H1 (cell line): ENCODE measurements at regions not wholly inside any gene's neighbourhood (a gene's known extent, or its start where the extent isn't known, plus 50 kb on each side); places are given as distances from the start of the nearest gene placed in this dataset.

Source experiments
- CTCF ChIA-PET: fragments of 300-600 bp; sonication (Branson Sonifier 250); formaldehyde crosslinking; loops from one replicate; lab custom pipeline; 2021; ENCODE audit not compliant: partially characterized antibody; lab: Charles Lee
- POLR2A ChIA-PET: fragments of 300-600 bp; sonication (Branson Sonifier 250); formaldehyde crosslinking; loops from one replicate; lab custom pipeline; 2021; ENCODE audit warnings: inconsistent platforms; ENCODE audit not compliant: partially characterized antibody; lab: Charles Lee
- DNase-seq, 2 experiments: peaks; one replicate each; pipeline versions ENCODE4 v3.0.0 to v3.0.0-alpha.2; 2010 to 2022; ENCODE audit warnings: low spot score in 2 of 2, low read depth in 1 of 2, mixed read lengths in 1 of 2
- FAIRE-seq: peaks from 2 replicates; lab custom pipeline; 2011; peaks lifted over from hg19 to GRCh38; lab: Jason Lieb, UNC
- H2AFZ ChIP-seq: 2 replicates; pipeline ENCODE4 v1.8.1; 2012; ENCODE audit warnings: low read length, inconsistent platforms
- H2AK5ac ChIP-seq: 2 replicates; pipeline ENCODE4 v1.6.1; 2013; ENCODE audit warnings: low read depth, low read length
- H2BK120ac ChIP-seq: replicated peaks from 2 replicates; pipeline ENCODE3; 2013; ENCODE audit warnings: low read depth, low read length, inconsistent platforms
- H2BK12ac ChIP-seq: 2 replicates; pipeline ENCODE4 v1.6.1; 2013; ENCODE audit warnings: low read depth, low read length
- H2BK15ac ChIP-seq: 2 replicates; pipeline ENCODE4 v1.6.1; 2013; ENCODE audit warnings: low read length
- H2BK20ac ChIP-seq: 2 replicates; pipeline ENCODE4 v1.6.1; 2013; ENCODE audit warnings: low read length
- H2BK5ac ChIP-seq: 2 replicates; pipeline ENCODE4 v1.6.1; 2013; ENCODE audit warnings: low read depth, low read length
- H3K14ac ChIP-seq: 2 replicates; pipeline ENCODE4 v1.6.1; 2013; ENCODE audit warnings: inconsistent platforms; ENCODE audit not compliant: insufficient read length
- H3K18ac ChIP-seq: 2 replicates; pipeline ENCODE4 v1.6.1; 2013; ENCODE audit warnings: low read length; ENCODE audit errors: extremely low read depth
- H3K23ac ChIP-seq: 2 replicates; pipeline ENCODE4 v1.6.1; 2013; ENCODE audit warnings: inconsistent platforms; ENCODE audit not compliant: insufficient read length
- H3K23me2 ChIP-seq: 2 replicates; pipeline ENCODE4 v1.6.1; 2013; ENCODE audit warnings: low read depth, low read length
- H3K27ac ChIP-seq: 2 replicates; pipeline ENCODE4 v1.6.1; 2011; ENCODE audit warnings: low read depth, low read length, inconsistent platforms
- H3K27me3 ChIP-seq, 4 experiments: replicated peaks in 1 of 4; 1 replicate in 1 of 4; 2 replicates in 3 of 4; pipeline versions ENCODE4 v1.6.1 to v1.8.1; 2011 to 2013; ENCODE audit warnings: low read length in 3 of 4, mild to moderate bottlenecking in 3 of 4, inconsistent platforms in 2 of 4, mixed read lengths in 2 of 4, moderate library complexity in 1 of 4; ENCODE audit not compliant: control insufficient read depth in 3 of 4, insufficient read depth in 3 of 4; ENCODE audit errors: extremely low read depth in 1 of 4
- H3K36me3 ChIP-seq, 4 experiments: 2 replicates each; pipeline versions ENCODE4 v1.6.1 to v1.8.1; 2011 to 2013; ENCODE audit warnings: mild to moderate bottlenecking in 4 of 4, low read length in 3 of 4, moderate library complexity in 2 of 4, control low read depth in 1 of 4, inconsistent platforms in 1 of 4; ENCODE audit not compliant: insufficient read depth in 4 of 4, control insufficient read depth in 2 of 4
- H3K4ac ChIP-seq: replicated peaks from 2 replicates; pipeline ENCODE3; 2013; ENCODE audit warnings: low read length, low read depth, mixed read lengths, inconsistent platforms; ENCODE audit not compliant: insufficient read length
- H3K4me1 ChIP-seq, 4 experiments: replicated peaks in 1 of 4; 1 replicate in 1 of 4; 2 replicates in 3 of 4; pipeline versions ENCODE4 v1.6.1 to v1.8.1; 2011 to 2013; ENCODE audit warnings: low read length in 3 of 4, inconsistent platforms in 2 of 4, mixed read lengths in 1 of 4; ENCODE audit not compliant: insufficient read depth in 4 of 4, control insufficient read depth in 3 of 4
- H3K4me2 ChIP-seq, 2 experiments: 2 replicates each; pipeline versions ENCODE4 v1.6.1 to v1.8.1; 2011 to 2013; ENCODE audit warnings: low read depth in 2 of 2, low read length in 2 of 2, control low read depth in 1 of 2, inconsistent platforms in 1 of 2, mild to moderate bottlenecking in 1 of 2; ENCODE audit not compliant: insufficient read depth in 1 of 2
- H3K4me3 ChIP-seq, 4 experiments: fragments of 200-600, 300-600 bp in 1 of 4; sonication (generic), shearing (Covaris generic), sonication (Bioruptor Twin) in 1 of 4; 2 replicates each; pipeline versions ENCODE4 v1.5.1 to v1.8.1; 2011 to 2016; ENCODE audit warnings: low read length in 4 of 4, low read depth in 3 of 4, control low read depth in 2 of 4, inconsistent platforms in 2 of 4, mild to moderate bottlenecking in 2 of 4, mixed read lengths in 1 of 4, moderate library complexity in 1 of 4; ENCODE audit not compliant: insufficient read depth in 2 of 4; ENCODE audit errors: extremely low read depth in 1 of 4
- H3K56ac ChIP-seq: replicated peaks from 2 replicates; pipeline ENCODE3; 2013; ENCODE audit warnings: low read depth, mild to moderate bottlenecking, mixed read lengths, low read length, inconsistent platforms; ENCODE audit not compliant: insufficient read length
- H3K79me1 ChIP-seq: 2 replicates; pipeline ENCODE4 v1.6.1; 2013; ENCODE audit warnings: low read depth, low read length, control low read depth
- H3K79me2 ChIP-seq, 2 experiments: 2 replicates each; pipeline versions ENCODE4 v1.6.1 to v1.8.1; 2012 to 2013; ENCODE audit warnings: low read length in 2 of 2, mild to moderate bottlenecking in 2 of 2, inconsistent platforms in 1 of 2; ENCODE audit not compliant: insufficient read depth in 2 of 2, control insufficient read depth in 1 of 2
- H3K9ac ChIP-seq, 4 experiments: replicated peaks in 1 of 4; 1 replicate in 1 of 4; 2 replicates in 3 of 4; pipeline versions ENCODE4 v1.6.1 to v1.8.1; 2011 to 2013; ENCODE audit warnings: low read depth in 3 of 4, low read length in 3 of 4, control low read depth in 2 of 4, mild to moderate bottlenecking in 2 of 4, moderate library complexity in 2 of 4, inconsistent platforms in 1 of 4; ENCODE audit errors: extremely low read depth in 1 of 4
- H3K9me3 ChIP-seq, 2 experiments: 2 replicates each; pipeline versions ENCODE4 v1.6.1 to v1.8.1; 2012 to 2013; ENCODE audit warnings: mild to moderate bottlenecking in 2 of 2, moderate library complexity in 2 of 2, control low read depth in 1 of 2, inconsistent platforms in 1 of 2, low read depth in 1 of 2, low read length in 1 of 2, mixed read lengths in 1 of 2; ENCODE audit not compliant: insufficient read depth in 2 of 2
- H4K20me1 ChIP-seq, 2 experiments: replicated peaks in 1 of 2; 2 replicates each; pipeline versions ENCODE3 to v1.8.1; 2011 to 2013; ENCODE audit warnings: inconsistent platforms in 2 of 2, low read length in 2 of 2, mild to moderate bottlenecking in 1 of 2; ENCODE audit not compliant: insufficient read depth in 2 of 2, control insufficient read depth in 1 of 2
- H4K5ac ChIP-seq: 2 replicates; pipeline ENCODE4 v1.6.1; 2013; ENCODE audit warnings: low read length, low read depth, mixed read lengths, inconsistent platforms; ENCODE audit not compliant: insufficient read length
- H4K8ac ChIP-seq: 2 replicates; pipeline ENCODE4 v1.8.0; 2013; ENCODE audit warnings: mild to moderate bottlenecking, moderate library complexity, low read length, inconsistent platforms; ENCODE audit not compliant: insufficient read depth; ENCODE audit errors: extremely low read depth
- H4K91ac ChIP-seq: replicated peaks from 2 replicates; pipeline ENCODE3; 2013; ENCODE audit warnings: low read length, mixed read lengths, inconsistent platforms; ENCODE audit not compliant: insufficient read length
- WGBS, 2 experiments: shearing (Covaris generic) in 1 of 2; methylation state at CpG; one replicate each; pipeline versions ENCODE4 v1.1.6 to v1.1.7; 2013 to 2015; ENCODE audit warnings: low lambda C conversion rate in 2 of 2, mixed read lengths in 2 of 2, inconsistent platforms in 1 of 2, low coverage in 1 of 2, missing lambda C conversion rate in 1 of 2; ENCODE audit not compliant: insufficient replicate concordance in 2 of 2, insufficient coverage in 1 of 2, insufficient read length in 1 of 2; ENCODE audit errors: extremely low coverage in 1 of 2, missing lambda C conversion rate in 1 of 2; 5-methylcytosine and 5-hydroxymethylcytosine counted together
- TF ChIP-seq, protein P1 (sequence below), 3 experiments: IDR thresholded peaks; 1 replicate in 2 of 3; 2 replicates in 1 of 3; pipeline versions ENCODE4 v1.5.1 to v1.6.1; 2011; ENCODE audit warnings: low read length in 3 of 3, mild to moderate bottlenecking in 3 of 3, inconsistent platforms in 2 of 3, low read depth in 1 of 3, moderate library complexity in 1 of 3; ENCODE audit not compliant: insufficient read depth in 1 of 3; ENCODE audit errors: control extremely low read depth in 1 of 3

DNA sequence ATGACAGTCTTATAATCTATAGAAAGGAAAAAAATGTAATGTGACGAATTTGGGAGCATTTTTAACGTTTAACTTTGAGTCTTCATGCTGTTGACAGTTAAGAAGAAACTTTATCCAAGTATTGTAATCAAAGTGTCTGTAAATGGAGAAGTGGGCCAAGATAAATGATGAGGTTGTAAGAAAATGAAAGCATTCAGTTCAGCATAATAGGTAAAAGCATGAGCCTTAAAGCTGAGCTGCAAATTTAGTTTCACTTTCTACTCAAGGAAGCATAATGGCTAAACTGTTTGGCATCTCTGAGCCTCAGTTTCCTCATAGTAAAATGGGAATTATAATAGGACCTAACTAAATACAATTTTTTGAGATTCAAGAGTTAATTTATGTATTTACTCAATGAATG, 1554.8 kb downstream of the KCNT2 start:
- WGBS, 2 experiments = 100% methylated on average over 2 of the region's 2 CpGs; no CpG with 5 or more reads in 1 of the 2 experiments
- no peak for FAIRE-seq
- TF ChIP-seq, protein P1, sequence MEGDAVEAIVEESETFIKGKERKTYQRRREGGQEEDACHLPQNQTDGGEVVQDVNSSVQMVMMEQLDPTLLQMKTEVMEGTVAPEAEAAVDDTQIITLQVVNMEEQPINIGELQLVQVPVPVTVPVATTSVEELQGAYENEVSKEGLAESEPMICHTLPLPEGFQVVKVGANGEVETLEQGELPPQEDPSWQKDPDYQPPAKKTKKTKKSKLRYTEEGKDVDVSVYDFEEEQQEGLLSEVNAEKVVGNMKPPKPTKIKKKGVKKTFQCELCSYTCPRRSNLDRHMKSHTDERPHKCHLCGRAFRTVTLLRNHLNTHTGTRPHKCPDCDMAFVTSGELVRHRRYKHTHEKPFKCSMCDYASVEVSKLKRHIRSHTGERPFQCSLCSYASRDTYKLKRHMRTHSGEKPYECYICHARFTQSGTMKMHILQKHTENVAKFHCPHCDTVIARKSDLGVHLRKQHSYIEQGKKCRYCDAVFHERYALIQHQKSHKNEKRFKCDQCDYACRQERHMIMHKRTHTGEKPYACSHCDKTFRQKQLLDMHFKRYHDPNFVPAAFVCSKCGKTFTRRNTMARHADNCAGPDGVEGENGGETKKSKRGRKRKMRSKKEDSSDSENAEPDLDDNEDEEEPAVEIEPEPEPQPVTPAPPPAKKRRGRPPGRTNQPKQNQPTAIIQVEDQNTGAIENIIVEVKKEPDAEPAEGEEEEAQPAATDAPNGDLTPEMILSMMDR (IDR thresholded peaks at IDR 0.05; ENCODE audit: control extremely low read depth in 1 of 3, insufficient read depth in 1 of 3, low read depth in 1 of 3, low read length in 3 of 3) = no peak

More for the DNA sequence above, 1554.8 kb downstream of the KCNT2 start:
- no peaks in the 10 kb centered on the region for H3K36me3 ChIP-seq
- CTCF ChIA-PET = interaction anchor here (1.3 to 1.4 kb wide), 2 partner anchors 13 to 60 kb away, joined by 3 to 4 read pairs; no protein-coding TSS in a partner anchor
- no peaks in the 10 kb centered on the region for H3K4me1 ChIP-seq
- no peak overlapping the region for H3K27ac ChIP-seq
- no peaks in the 10 kb centered on the region for H3K79me2 ChIP-seq
- POLR2A ChIA-PET = no interaction called here
- H3K27me3 ChIP-seq = no peaks in the 10 kb centered on the region
- no peak overlapping the region for H4K5ac ChIP-seq
- no peak overlapping the region for H2AK5ac ChIP-seq
- H4K8ac ChIP-seq = no peak overlapping the region
- peaks cover 0 to 6% of the 10 kb centered on the region in 2 experiments; a peak in 1 of 4 replicates for H3K9me3 ChIP-seq
- H3K56ac ChIP-seq = no peak overlapping the region
- no peak overlapping the region for H3K4me3 ChIP-seq
- no peak for DNase-seq
- H3K4ac ChIP-seq = no peak overlapping the region
- H4K91ac ChIP-seq = no peak overlapping the region
- H3K9ac ChIP-seq = no peak overlapping the region
- no peak overlapping the region for H3K14ac ChIP-seq
- H3K79me1 ChIP-seq = no peaks in the 10 kb centered on the region
- H2BK12ac ChIP-seq = no peak overlapping the region
- H4K20me1 ChIP-seq = no peaks in the 10 kb centered on the region
- no peak overlapping the region for H2BK120ac ChIP-seq
- H3K18ac ChIP-seq = no peak overlapping the region
- H2BK5ac ChIP-seq = no peak overlapping the region
- no peak overlapping the region for H2BK20ac ChIP-seq
- H3K23me2 ChIP-seq = no peaks in the 10 kb centered on the region
- H3K4me2 ChIP-seq = no peak overlapping the region
- H2AFZ ChIP-seq = no peak overlapping the region
- no peak overlapping the region for H3K23ac ChIP-seq
- no peak overlapping the region for H2BK15ac ChIP-seq
